Memory B cell (primary cell): ENCODE measurements at regions not wholly inside any gene's neighbourhood (a gene's known extent, or its start where the extent isn't known, plus 50 kb on each side); places are given as distances from the start of the nearest gene placed in this dataset.
"Not testable (repeated sequence)": the region's sequence is repeated elsewhere in the genome, so short reads cannot be mapped to it uniquely, and the experiment has no call there.

Source experiments
- ATAC-seq: fragments of 150-1000 bp; cut with Tn5 transposase; 2 replicates; pipeline ENCODE4 v1.10.0; 2021; ENCODE audit warnings: low read depth, mild to moderate bottlenecking, moderate library complexity
- DNase-seq, 2 donors: peaks; one replicate each; pipeline ENCODE4 v3.0.0; 2022; ENCODE audit warnings: low spot score in 2 of 2
- H3K27ac Mint-ChIP-seq: one replicate; pipeline ENCODE4 v1.8.0; 2022; ENCODE audit warnings: mild to moderate bottlenecking, moderate library complexity, mixed read lengths
- H3K27me3 Mint-ChIP-seq: one replicate; pipeline ENCODE4 v1.8.0; 2022; ENCODE audit warnings: mixed read lengths
- H3K36me3 Mint-ChIP-seq: one replicate; pipeline ENCODE4 v1.8.0; 2022; ENCODE audit warnings: mild to moderate bottlenecking, mixed read lengths
- H3K4me1 Mint-ChIP-seq: one replicate; pipeline ENCODE4 v1.8.0; 2022; ENCODE audit warnings: mixed read lengths
- H3K4me3 Mint-ChIP-seq: one replicate; pipeline ENCODE4 v1.8.0; 2022; ENCODE audit warnings: mild to moderate bottlenecking, moderate library complexity, mixed read lengths
- H3K9me3 Mint-ChIP-seq: one replicate; pipeline ENCODE4 v1.8.0; 2022; ENCODE audit warnings: mixed read lengths

DNA sequence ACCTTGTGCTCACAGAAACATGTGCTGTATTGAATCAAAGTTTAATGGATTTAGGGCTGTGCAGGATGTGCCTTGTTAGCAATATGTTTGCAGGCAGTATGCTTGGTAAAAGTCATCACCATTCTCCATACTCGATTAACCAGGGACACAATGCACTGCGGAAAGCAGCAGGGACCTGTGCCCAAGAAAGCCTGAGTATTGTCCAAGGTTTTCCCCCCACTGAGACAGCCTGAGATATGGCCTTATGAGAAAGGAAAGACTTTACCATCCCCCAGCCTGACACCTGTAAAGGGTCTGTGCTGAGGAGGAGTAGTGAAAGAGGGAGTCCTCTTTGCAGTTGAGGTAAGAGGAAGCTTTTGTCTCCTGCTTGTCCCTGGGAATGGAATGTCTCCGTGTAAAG lies 476.2 kb downstream of the DIRAS2 start:
- not testable (repeated sequence) for H3K4me1 Mint-ChIP-seq, H3K27ac Mint-ChIP-seq, H3K27me3 Mint-ChIP-seq, H3K9me3 Mint-ChIP-seq, H3K4me3 Mint-ChIP-seq, DNase-seq, H3K36me3 Mint-ChIP-seq, ATAC-seq

GRCh38 chr9:90167914-90168313 lies 474.7 kb downstream of the DIRAS2 start:
- Mint-ChIP-seq H3K27ac (no peak overlapping the region), H3K36me3 (peaks cover 7% of the 10 kb centered on the region), H3K4me3 (no peak overlapping the region), H3K4me1 (no peaks in the 10 kb centered on the region), H3K27me3 (no peaks in the 10 kb centered on the region), H3K9me3 (peaks cover 6% of the 10 kb centered on the region)
- ATAC-seq (no peak), DNase-seq (no peak)

- H3K36me3 Mint-ChIP-seq = peaks cover 7% of the 10 kb centered on the region
- H3K4me3 Mint-ChIP-seq = no peak overlapping the region
- no peaks in the 10 kb centered on the region for H3K27me3 Mint-ChIP-seq
- no peak overlapping the region for H3K27ac Mint-ChIP-seq
- H3K9me3 Mint-ChIP-seq = peaks cover 6% of the 10 kb centered on the region
- no peak for DNase-seq
- ATAC-seq = no peak
- H3K4me1 Mint-ChIP-seq = no peaks in the 10 kb centered on the region
These were observed 473.1 kb downstream of the DIRAS2 start for GRCh38 chr9:90169490-90169889.

DNA sequence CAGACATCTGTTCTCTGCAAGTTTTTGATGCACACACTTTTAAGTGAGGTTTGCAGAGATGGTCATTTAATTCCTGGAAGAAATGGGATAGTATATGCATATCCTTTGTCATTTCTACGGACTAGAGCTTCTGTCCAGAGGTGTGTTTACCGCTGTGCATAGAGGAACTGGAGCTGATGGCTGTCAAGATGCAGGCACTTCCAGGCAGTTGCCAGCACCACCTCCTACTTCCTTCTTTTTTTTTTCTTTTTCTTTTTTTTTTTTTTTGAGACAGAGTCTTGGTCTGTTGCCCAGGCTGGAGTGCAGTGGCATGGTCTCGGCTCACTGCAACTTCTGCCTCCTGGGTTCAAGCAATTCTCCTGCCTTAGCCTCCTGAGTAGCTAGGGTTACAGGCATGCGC lies 468.7 kb downstream of the DIRAS2 start:
- DNase-seq, H3K36me3 Mint-ChIP-seq, H3K27me3 Mint-ChIP-seq, H3K27ac Mint-ChIP-seq, H3K9me3 Mint-ChIP-seq: not testable (repeated sequence)
- Mint-ChIP-seq H3K4me1 (peaks cover 28% of the 10 kb centered on the region), H3K4me3 (peak overlapping the region; percentile 8)
- ATAC-seq = peak; percentile 64

DNA sequence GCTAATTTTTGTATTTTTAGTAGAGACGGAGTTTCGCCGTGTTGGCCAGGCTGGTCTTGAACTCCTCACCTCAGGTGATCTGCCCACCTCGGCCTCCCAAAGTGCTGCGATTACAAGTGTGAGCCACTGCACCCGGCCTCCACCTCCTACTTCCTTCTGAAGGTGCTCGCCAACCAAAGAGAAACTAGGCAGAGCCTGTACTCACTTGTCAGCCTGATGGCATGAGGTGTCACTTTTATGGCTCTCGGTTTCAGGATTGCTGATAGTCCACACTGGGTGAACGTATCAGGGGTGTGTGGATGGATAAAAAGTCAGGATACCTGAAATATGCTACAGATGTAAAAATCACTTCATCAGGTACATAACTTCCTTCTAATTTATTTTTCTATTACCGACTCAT lies 468.3 kb downstream of the DIRAS2 start:
- Mint-ChIP-seq H3K4me3 (peak overlapping the region; percentile 8), H3K4me1 (peaks cover 29% of the 10 kb centered on the region)
- not testable (repeated sequence) for H3K9me3 Mint-ChIP-seq, H3K27ac Mint-ChIP-seq, H3K27me3 Mint-ChIP-seq, ATAC-seq, DNase-seq, H3K36me3 Mint-ChIP-seq

DNA sequence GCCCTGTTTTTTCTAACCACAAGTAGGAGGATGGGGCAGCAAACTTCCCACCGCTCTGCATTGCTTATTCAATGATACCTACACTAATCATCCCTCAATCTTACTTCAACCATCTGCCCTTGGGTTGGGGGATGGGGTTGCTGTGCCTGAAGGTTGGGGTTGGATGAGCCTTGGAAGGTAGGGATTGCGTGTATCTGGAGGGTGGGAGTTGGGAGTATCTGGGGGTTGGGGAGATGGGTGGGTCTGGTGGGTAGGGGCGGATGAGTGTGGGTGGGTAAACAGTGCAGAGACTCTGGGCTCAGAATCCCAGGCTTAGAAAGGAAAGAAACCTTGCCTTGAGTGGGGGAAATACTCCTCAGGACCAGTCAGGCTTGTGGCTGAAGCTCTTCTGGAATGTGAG lies 467.4 kb downstream of the DIRAS2 start:
- peaks cover 6% of the 10 kb centered on the region for H3K9me3 Mint-ChIP-seq
- no peak for ATAC-seq
- no peak overlapping the region for H3K27ac Mint-ChIP-seq
- H3K4me3 Mint-ChIP-seq = no peak overlapping the region
- H3K4me1 Mint-ChIP-seq = peaks cover 29% of the 10 kb centered on the region
- no peaks in the 10 kb centered on the region for H3K27me3 Mint-ChIP-seq
- DNase-seq = no peak
- H3K36me3 Mint-ChIP-seq = peaks cover 7% of the 10 kb centered on the region

GRCh38 chr9:90175865-90176264 lies 466.8 kb downstream of the DIRAS2 start:
- ATAC-seq = peak; percentile 91
- H3K27ac Mint-ChIP-seq = no peak overlapping the region
- H3K4me3 Mint-ChIP-seq = no peak overlapping the region
- DNase-seq = no peak
- H3K36me3 Mint-ChIP-seq = peaks cover 5% of the 10 kb centered on the region
- H3K27me3 Mint-ChIP-seq = no peaks in the 10 kb centered on the region
- H3K9me3 Mint-ChIP-seq = peaks cover 6% of the 10 kb centered on the region
- peaks cover 32% of the 10 kb centered on the region for H3K4me1 Mint-ChIP-seq

DNA sequence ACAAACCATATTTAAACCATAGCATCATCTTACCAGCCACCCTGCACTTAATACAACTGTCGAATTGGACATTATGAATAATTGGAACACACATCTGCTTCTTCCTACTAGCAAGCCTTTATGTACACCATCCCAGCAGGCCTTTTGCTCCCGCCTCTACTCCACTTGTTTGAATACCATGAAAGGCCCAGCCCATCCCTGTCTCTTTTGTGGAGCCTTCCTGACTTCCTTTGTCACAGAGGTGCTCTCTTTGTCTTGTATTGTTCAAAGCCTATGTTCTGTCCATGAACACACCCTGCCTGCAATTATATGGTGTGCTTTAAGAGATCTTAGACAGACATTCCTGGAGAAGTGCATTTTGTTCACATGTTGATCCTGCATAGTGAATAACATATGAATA lies 465.7 kb downstream of the DIRAS2 start:
- DNase-seq (no peak), ATAC-seq (no peak)
- no peaks in the 10 kb centered on the region for H3K36me3 Mint-ChIP-seq
- H3K27me3 Mint-ChIP-seq = no peaks in the 10 kb centered on the region
- peaks cover 32% of the 10 kb centered on the region for H3K4me1 Mint-ChIP-seq
- H3K27ac Mint-ChIP-seq = peak overlapping the region; percentile 26
- no peak overlapping the region for H3K4me3 Mint-ChIP-seq
- H3K9me3 Mint-ChIP-seq = peaks cover 1% of the 10 kb centered on the region

DNA sequence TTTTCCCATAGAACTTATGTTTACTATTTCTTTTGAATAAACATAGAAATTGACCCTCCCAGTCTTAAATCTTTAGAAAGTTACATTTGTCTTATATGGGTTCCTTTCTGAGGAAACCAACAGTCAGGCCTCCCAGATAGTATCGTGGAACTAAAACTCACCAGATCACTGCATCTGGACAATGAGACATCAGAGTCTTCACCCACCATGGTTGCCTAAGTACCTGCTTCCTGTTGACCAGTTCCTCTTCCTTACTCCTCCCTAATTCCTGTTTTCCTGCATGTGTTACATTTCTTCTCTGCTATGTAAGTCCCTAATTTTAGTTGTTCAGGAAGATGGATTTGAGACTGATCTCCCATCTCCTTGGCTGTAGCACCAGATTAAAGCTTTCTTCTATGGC lies 462.2 kb downstream of the DIRAS2 start:
- Mint-ChIP-seq H3K9me3 (peaks cover 1% of the 10 kb centered on the region), H3K36me3 (no peaks in the 10 kb centered on the region), H3K27ac (no peak overlapping the region), H3K27me3 (no peaks in the 10 kb centered on the region), H3K4me3 (no peak overlapping the region), H3K4me1 (peaks cover 30% of the 10 kb centered on the region)
- no peak for ATAC-seq
- no peak for DNase-seq

- ATAC-seq = no peak
- Mint-ChIP-seq H3K4me3 (peak overlapping the region; percentile 12), H3K9me3 (peaks cover 1% of the 10 kb centered on the region), H3K27ac (peak overlapping the region; percentile 8), H3K36me3 (peaks cover 5% of the 10 kb centered on the region), H3K4me1 (peaks cover 32% of the 10 kb centered on the region), H3K27me3 (no peaks in the 10 kb centered on the region)
- DNase-seq = no peak
These were observed 454.0 kb downstream of the DIRAS2 start for GRCh38 chr9:90188656-90189055.

- H3K4me1 Mint-ChIP-seq = peaks cover 32% of the 10 kb centered on the region
- peaks cover 5% of the 10 kb centered on the region for H3K36me3 Mint-ChIP-seq
- peak overlapping the region; percentile 8 for H3K27ac Mint-ChIP-seq
- peak overlapping the region; percentile 12 for H3K4me3 Mint-ChIP-seq
- ATAC-seq (peak; percentile 100), DNase-seq (peak in 1 of 2 donors; percentile 53)
- peaks cover 1% of the 10 kb centered on the region for H3K9me3 Mint-ChIP-seq
- H3K27me3 Mint-ChIP-seq = no peaks in the 10 kb centered on the region
These were observed 453.3 kb downstream of the DIRAS2 start for GRCh38 chr9:90189306-90189705.

DNA sequence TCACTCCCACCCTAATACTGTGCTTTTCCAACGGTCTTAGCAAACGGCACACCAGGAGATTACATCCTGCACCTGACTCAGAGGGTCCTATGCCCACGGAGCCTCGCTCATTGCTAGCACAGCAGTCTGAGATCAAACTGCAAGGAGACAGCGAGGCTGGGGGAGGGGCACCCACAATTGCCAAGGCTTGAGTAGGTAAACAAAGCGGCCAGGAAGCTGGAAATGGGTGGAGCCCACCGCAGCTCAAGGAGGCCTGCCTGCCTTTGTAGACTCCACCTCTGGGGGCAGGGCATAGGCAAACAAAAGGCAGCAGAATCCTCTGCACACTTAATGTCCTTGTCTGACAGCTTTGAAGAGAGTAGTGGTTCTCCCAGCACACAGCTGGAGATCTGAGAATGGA lies 450.2 kb downstream of the DIRAS2 start:
- H3K4me3 Mint-ChIP-seq = peak overlapping the region; percentile 21
- H3K27me3 Mint-ChIP-seq, H3K36me3 Mint-ChIP-seq, ATAC-seq, H3K9me3 Mint-ChIP-seq: not testable (repeated sequence)
- peak overlapping the region; percentile 35 for H3K27ac Mint-ChIP-seq
- DNase-seq = peak in 1 of 2 donors; percentile 15
- peaks cover 32% of the 10 kb centered on the region for H3K4me1 Mint-ChIP-seq

DNA sequence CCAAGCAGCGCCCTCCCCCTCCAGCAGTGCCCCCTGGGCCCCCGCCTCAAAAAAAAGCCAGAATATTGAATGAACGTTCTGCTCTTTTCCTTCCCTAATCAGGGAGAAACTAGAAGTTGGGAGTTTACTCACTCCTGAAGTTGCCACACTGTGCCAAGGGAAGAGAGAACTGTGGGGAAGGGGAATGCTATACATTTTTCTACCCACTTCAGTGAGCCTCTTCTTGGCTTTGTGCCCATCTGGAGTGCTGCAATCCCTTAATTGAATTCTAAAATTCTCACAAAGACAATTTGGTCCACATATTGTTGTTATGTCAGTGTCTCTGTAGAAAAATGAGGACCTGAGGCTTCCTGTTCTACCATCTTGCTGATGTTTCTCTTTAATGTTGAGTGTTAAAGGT lies 443.7 kb downstream of the DIRAS2 start:
- no peak for DNase-seq
- peaks cover 4% of the 10 kb centered on the region for H3K36me3 Mint-ChIP-seq
- peaks cover 10% of the 10 kb centered on the region for H3K9me3 Mint-ChIP-seq
- no peak overlapping the region for H3K27ac Mint-ChIP-seq
- H3K4me1 Mint-ChIP-seq = peaks cover 6% of the 10 kb centered on the region
- no peak for ATAC-seq
- no peak overlapping the region for H3K4me3 Mint-ChIP-seq
- H3K27me3 Mint-ChIP-seq = no peaks in the 10 kb centered on the region

- H3K36me3 Mint-ChIP-seq = peaks cover 4% of the 10 kb centered on the region
- H3K27ac Mint-ChIP-seq = no peak overlapping the region
- H3K27me3 Mint-ChIP-seq = no peaks in the 10 kb centered on the region
- peaks cover 18% of the 10 kb centered on the region for H3K4me1 Mint-ChIP-seq
- no peak overlapping the region for H3K4me3 Mint-ChIP-seq
- ATAC-seq = no peak
- H3K9me3 Mint-ChIP-seq = peaks cover 6% of the 10 kb centered on the region
- no peak for DNase-seq
These were observed 440.9 kb downstream of the DIRAS2 start for GRCh38 chr9:90201766-90202165.

DNA sequence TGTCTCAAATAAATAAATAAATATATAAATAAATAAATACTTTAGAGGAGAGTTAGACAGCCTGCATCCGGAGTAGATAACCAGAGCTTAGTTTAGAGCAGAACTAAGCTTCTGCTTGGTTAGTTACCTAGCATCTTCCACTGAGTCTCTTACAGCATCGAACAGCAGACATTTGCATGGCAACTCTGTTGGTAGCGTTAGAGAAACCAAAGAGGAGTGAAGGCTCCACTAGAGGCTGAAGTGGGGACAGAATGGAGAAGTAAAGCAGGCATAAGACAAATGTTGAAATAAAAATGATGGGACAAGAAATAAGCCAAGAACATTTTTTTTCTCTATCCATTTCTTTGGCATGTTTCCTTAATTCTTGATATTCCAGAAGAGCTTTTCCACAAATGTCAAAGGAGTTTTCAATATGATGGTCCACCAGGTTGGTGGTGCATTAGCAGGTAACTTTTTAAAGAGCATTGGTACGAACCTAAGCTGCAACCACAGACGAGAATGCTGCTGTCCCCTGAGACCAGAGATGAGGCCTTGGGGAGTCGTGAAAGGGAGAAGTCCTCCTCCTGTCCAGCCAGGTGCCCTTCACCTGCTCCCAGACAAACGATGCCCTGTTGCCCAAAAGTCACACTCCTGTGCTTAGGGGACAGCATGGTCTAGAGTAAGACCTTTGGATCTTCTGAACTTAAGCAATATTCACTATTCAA lies 438.3 kb downstream of the DIRAS2 start:
- peak overlapping the region; percentile 13 for H3K27ac Mint-ChIP-seq
- peak; percentile 97 for ATAC-seq
- H3K27me3 Mint-ChIP-seq = peaks cover 2% of the 10 kb centered on the region
- H3K4me1 Mint-ChIP-seq = peaks cover 21% of the 10 kb centered on the region
- H3K36me3 Mint-ChIP-seq = no peaks in the 10 kb centered on the region
- H3K4me3 Mint-ChIP-seq = peak overlapping the region; percentile 16
- DNase-seq = peak in 1 of 2 donors; percentile 37
- no peaks in the 10 kb centered on the region for H3K9me3 Mint-ChIP-seq
